Activated B cell treated with CpG ODN at 0.5 μM for 24 hours (primary cell): ENCODE measurements at regions not wholly inside any gene's neighbourhood (a gene's known extent, or its start where the extent isn't known, plus 50 kb on each side); places are given as distances from the start of the nearest gene placed in this dataset.

ENCODE experiments used
- ATAC-seq: fragments of 200-7000 bp; cut with Tn5 transposase; one replicate; pipeline ENCODE4 v1.10.0; 2021; ENCODE audit warnings: low read depth, mild to moderate bottlenecking, moderate library complexity
- CTCF ChIA-PET: fragments of 350-600 bp; sonication (Branson Sonifier 250); formaldehyde crosslinking; loops from one replicate; lab custom pipeline; 2021; ENCODE audit warnings: antibody characterized with exemption; lab: Charles Lee
- POLR2A ChIA-PET: fragments of 350-600 bp; sonication (Branson Sonifier 250); formaldehyde crosslinking; loops from one replicate; lab custom pipeline; 2021; ENCODE audit warnings: antibody characterized with exemption; lab: Charles Lee
- DNase-seq: peaks from one replicate; pipeline ENCODE4 v3.0.0; 2022
- H3K27ac Mint-ChIP-seq: one replicate; pipeline ENCODE4 v1.8.0; 2020; ENCODE audit warnings: mixed read lengths
- H3K27me3 Mint-ChIP-seq: one replicate; pipeline ENCODE4 v1.8.0; 2021; ENCODE audit warnings: mixed read lengths
- H3K36me3 Mint-ChIP-seq: one replicate; pipeline ENCODE4 v1.8.0; 2021; ENCODE audit warnings: low read depth, mixed read lengths
- H3K4me1 Mint-ChIP-seq: one replicate; pipeline ENCODE4 v1.8.0; 2021; ENCODE audit warnings: mixed read lengths
- H3K4me3 Mint-ChIP-seq: one replicate; pipeline ENCODE4 v1.8.0; 2020; ENCODE audit warnings: mild to moderate bottlenecking, mixed read lengths
- H3K9me3 Mint-ChIP-seq: one replicate; pipeline ENCODE4 v1.8.0; 2020; ENCODE audit warnings: mixed read lengths
- intact Hi-C: fragments of 100-400 bp; cut with micrococcal nuclease; formaldehyde crosslinking; loops from one replicate; pipeline ENCODE4 v1.15.1; 2024
- TF ChIP-seq, protein P1 (sequence below): fragments of 200-600 bp; IDR thresholded peaks from one replicate; pipeline ENCODE4 v1.8.0; 2022; ENCODE audit warnings: antibody characterized with exemption, mild to moderate bottlenecking

DNA sequence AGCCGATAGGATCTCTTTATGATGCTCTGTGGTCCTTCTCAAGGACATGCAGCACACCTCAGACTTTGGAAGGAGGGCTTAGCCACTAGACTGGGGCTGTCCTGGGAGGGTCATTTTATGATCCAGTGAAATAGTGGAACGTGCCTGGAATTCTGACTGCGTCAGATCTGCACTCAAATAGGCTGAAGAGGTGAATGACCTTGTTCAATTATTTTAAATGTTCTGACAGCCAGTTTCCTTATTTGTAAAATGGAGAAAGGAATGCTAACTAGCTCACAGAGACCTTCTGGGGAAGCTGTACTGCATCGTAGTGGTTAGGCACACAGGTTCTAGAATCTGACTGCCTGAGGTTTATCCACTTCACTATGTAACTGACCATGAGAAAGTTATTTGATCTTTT is 587.5 kb downstream of the MAFB start:
- TF ChIP-seq, protein P1, sequence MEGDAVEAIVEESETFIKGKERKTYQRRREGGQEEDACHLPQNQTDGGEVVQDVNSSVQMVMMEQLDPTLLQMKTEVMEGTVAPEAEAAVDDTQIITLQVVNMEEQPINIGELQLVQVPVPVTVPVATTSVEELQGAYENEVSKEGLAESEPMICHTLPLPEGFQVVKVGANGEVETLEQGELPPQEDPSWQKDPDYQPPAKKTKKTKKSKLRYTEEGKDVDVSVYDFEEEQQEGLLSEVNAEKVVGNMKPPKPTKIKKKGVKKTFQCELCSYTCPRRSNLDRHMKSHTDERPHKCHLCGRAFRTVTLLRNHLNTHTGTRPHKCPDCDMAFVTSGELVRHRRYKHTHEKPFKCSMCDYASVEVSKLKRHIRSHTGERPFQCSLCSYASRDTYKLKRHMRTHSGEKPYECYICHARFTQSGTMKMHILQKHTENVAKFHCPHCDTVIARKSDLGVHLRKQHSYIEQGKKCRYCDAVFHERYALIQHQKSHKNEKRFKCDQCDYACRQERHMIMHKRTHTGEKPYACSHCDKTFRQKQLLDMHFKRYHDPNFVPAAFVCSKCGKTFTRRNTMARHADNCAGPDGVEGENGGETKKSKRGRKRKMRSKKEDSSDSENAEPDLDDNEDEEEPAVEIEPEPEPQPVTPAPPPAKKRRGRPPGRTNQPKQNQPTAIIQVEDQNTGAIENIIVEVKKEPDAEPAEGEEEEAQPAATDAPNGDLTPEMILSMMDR = no peak
- H3K27me3 Mint-ChIP-seq = peaks cover 2% of the 10 kb centered on the region

GRCh38 chr20:40100261-40100660 is 588.8 kb downstream of the MAFB start:
- H3K27ac Mint-ChIP-seq = no peak overlapping the region
- H3K4me3 Mint-ChIP-seq = no peak overlapping the region
- DNase-seq = no peak
- ATAC-seq = no peak
- H3K36me3 Mint-ChIP-seq = no peaks in the 10 kb centered on the region
- POLR2A ChIA-PET = no interaction called here
- no peaks in the 10 kb centered on the region for H3K4me1 Mint-ChIP-seq
- TF ChIP-seq, protein P1 = no peak
- H3K27me3 Mint-ChIP-seq = peaks cover 2% of the 10 kb centered on the region
- no peaks in the 10 kb centered on the region for H3K9me3 Mint-ChIP-seq
- CTCF ChIA-PET = no interaction called here
- intact Hi-C loops = no loop called here

More for the DNA sequence above, 587.5 kb downstream of the MAFB start:
- CTCF ChIA-PET = no interaction called here
- POLR2A ChIA-PET = no interaction called here
- no peak overlapping the region for H3K4me3 Mint-ChIP-seq
- intact Hi-C loops = no loop called here
- no peak for ATAC-seq
- H3K4me1 Mint-ChIP-seq = no peaks in the 10 kb centered on the region
- no peaks in the 10 kb centered on the region for H3K36me3 Mint-ChIP-seq
- no peak overlapping the region for H3K27ac Mint-ChIP-seq
- no peak for DNase-seq
- H3K9me3 Mint-ChIP-seq = no peaks in the 10 kb centered on the region

DNA sequence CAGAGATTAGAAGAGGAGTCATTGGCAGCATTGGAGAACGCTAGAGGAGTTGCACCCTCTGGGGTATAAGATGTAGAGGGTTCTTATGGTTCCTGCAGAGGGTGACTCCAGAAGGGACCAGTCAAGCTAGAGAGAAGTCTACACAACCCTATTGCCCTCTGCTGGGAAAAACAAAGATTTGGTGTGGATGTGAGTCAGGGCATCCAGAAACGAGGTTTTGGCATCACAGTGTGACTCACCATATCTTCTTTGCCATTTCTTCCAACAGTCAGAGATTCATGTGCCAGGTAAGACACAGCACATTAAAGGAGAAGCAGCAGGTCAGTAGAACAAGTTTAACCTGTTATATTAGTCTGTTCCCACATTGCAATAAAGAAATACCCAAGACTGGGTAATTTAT is 598.8 kb downstream of the MAFB start:
- POLR2A ChIA-PET = no interaction called here
- no peaks in the 10 kb centered on the region for H3K27me3 Mint-ChIP-seq
- H3K4me1 Mint-ChIP-seq = no peaks in the 10 kb centered on the region
- no peak overlapping the region for H3K4me3 Mint-ChIP-seq
- intact Hi-C loops = no loop called here
- ATAC-seq (no peak), DNase-seq (no peak)
- no peak overlapping the region for H3K27ac Mint-ChIP-seq
- no peaks in the 10 kb centered on the region for H3K36me3 Mint-ChIP-seq
- TF ChIP-seq, protein P1 = no peak
- CTCF ChIA-PET = no interaction called here
- peaks cover 7% of the 10 kb centered on the region for H3K9me3 Mint-ChIP-seq

GRCh38 chr20:40087496-40087895 is 601.5 kb downstream of the MAFB start:
- H3K27ac Mint-ChIP-seq = no peak overlapping the region
- intact Hi-C loops = no loop called here
- ChIA-PET CTCF (no interaction called here), POLR2A (no interaction called here)
- ATAC-seq (no peak), DNase-seq (no peak)
- TF ChIP-seq, protein P1 = no peak
- H3K36me3 Mint-ChIP-seq = no peaks in the 10 kb centered on the region
- peaks cover 7% of the 10 kb centered on the region for H3K9me3 Mint-ChIP-seq
- no peaks in the 10 kb centered on the region for H3K4me1 Mint-ChIP-seq
- H3K4me3 Mint-ChIP-seq = no peak overlapping the region
- H3K27me3 Mint-ChIP-seq = no peaks in the 10 kb centered on the region

DNA sequence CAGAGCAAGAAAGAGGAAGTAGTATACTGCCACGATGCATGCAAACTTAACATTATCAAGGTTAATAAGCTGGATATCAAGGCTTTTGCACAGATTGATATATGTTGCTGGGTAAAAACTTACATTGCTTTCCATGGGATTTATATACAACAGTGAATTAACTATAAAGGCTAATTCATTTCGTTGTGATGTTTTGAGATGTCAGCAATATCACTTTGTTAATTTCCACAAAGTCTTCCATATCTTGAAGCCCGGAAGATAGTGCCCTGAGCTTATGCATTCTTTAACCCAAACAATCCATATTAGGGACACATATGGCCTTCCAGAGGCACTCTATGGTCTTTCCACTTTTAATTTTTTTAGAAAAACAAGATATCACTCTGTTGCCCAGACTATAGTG is 603.5 kb downstream of the MAFB start:
- intact Hi-C loops = no loop called here
- ChIA-PET POLR2A (no interaction called here), CTCF (no interaction called here)
- Mint-ChIP-seq H3K27me3 (no peaks in the 10 kb centered on the region), H3K4me3 (no peak overlapping the region), H3K36me3 (no peaks in the 10 kb centered on the region), H3K4me1 (no peaks in the 10 kb centered on the region), H3K9me3 (no peaks in the 10 kb centered on the region), H3K27ac (no peak overlapping the region)
- ATAC-seq (no peak), DNase-seq (no peak)
- TF ChIP-seq, protein P1 = no peak
